Stomach (tissue), 4 donors: ENCODE measurements at regions not wholly inside any gene's neighbourhood (a gene's known extent, or its start where the extent isn't known, plus 50 kb on each side); places are given as distances from the start of the nearest gene placed in this dataset.

ENCODE experiments used
- CTCF ChIP-seq, 7 experiments: fragments of 450-650 bp in 4 of 7; fragments of 200-600 bp in 3 of 7; sonication (generic) in 3 of 7; IDR thresholded peaks; one replicate each; pipeline ENCODE4 v1.5.1; 2016 to 2019; ENCODE audit warnings: antibody characterized with exemption in 7 of 7, control low read depth in 2 of 7, mild to moderate bottlenecking in 1 of 7
- EP300 ChIP-seq: sonication (generic); formaldehyde crosslinking; IDR thresholded peaks from one replicate; pipeline ENCODE4 v1.6.1; 2017; ENCODE audit warnings: antibody characterized with exemption
- POLR2A ChIP-seq, 4 donors: fragments of 450-650 bp; IDR thresholded peaks; one replicate each; pipeline ENCODE4 v1.6.1; 2016; ENCODE audit warnings: antibody characterized with exemption in 4 of 4, control low read depth in 2 of 4, mild to moderate bottlenecking in 1 of 4, moderate library complexity in 1 of 4

- TF ChIP-seq CTCF (IDR thresholded peaks at IDR 0.05) (no peak), POLR2A (IDR thresholded peaks at IDR 0.05) (no peak), EP300 (no peak)
Measured at GRCh38 chr4:123653236-123653635, 256.6 kb downstream of the SPRY1 start.
